ENCODE measurements at regions not wholly inside any gene's neighbourhood (a gene's known extent, or its start where the extent isn't known, plus 50 kb on each side); places are given as distances from the start of the nearest gene placed in this dataset.

DNA sequence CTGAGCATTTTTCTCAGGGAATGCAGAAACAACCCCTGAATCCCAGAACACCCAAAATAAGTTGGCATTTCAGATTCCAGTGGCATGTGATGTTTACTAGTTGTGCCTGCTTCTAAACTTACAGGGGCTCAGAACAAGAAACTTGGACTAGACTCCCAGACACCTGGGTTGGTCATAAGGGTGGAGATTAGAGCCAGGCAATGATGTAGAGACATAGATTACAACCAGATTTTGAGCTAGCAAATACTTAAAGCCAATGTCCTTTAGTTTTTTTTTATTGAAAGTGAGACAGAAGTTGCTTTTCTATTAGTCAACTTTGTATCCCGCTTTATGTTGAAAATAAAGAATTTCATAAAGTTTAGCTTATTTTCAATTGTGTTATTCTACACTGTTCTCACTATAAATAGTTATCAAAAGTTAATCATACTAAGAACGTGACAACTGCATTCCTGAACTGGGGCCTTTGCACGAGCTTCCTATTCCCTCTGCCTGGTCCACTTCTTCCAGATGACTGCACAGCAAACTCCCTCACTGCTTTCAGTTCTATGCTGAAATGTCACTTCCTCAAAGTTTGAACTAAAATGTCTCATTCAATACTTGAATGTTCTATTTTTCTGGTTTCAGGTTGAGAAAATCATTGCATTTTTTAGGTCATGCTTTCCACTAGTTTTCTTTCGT is 224.7 kb upstream of the PPP1R2C start:
- no peak for TF ChIP-seq ZFP3 (CRISPR knock-in tag; IDR thresholded peaks at IDR 0.05)
- TF ChIP-seq, protein P1, sequence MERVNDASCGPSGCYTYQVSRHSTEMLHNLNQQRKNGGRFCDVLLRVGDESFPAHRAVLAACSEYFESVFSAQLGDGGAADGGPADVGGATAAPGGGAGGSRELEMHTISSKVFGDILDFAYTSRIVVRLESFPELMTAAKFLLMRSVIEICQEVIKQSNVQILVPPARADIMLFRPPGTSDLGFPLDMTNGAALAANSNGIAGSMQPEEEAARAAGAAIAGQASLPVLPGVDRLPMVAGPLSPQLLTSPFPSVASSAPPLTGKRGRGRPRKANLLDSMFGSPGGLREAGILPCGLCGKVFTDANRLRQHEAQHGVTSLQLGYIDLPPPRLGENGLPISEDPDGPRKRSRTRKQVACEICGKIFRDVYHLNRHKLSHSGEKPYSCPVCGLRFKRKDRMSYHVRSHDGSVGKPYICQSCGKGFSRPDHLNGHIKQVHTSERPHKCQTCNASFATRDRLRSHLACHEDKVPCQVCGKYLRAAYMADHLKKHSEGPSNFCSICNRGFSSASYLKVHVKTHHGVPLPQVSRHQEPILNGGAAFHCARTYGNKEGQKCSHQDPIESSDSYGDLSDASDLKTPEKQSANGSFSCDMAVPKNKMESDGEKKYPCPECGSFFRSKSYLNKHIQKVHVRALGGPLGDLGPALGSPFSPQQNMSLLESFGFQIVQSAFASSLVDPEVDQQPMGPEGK (CRISPR knock-in tag; IDR thresholded peaks at IDR 0.05; ENCODE audit: borderline replicate concordance): no peak
- TF ChIP-seq GLIS3 (CRISPR knock-in tag; IDR thresholded peaks at IDR 0.05): no peak
- no peak for TF ChIP-seq ZNF565 (CRISPR knock-in tag; conservative IDR thresholded peaks at IDR 0.05; ENCODE audit: low read depth)
